HepG2 (cell line): ENCODE measurements at regions not wholly inside any gene's neighbourhood (a gene's known extent, or its start where the extent isn't known, plus 50 kb on each side); places are given as distances from the start of the nearest gene placed in this dataset.

ENCODE experiments used
- ATAC-seq: fragments of 200-7000 bp; cut with Tn5 transposase; 3 replicates; pipeline ENCODE4 v1.9.1; 2020; ENCODE audit warnings: mild to moderate bottlenecking, moderate library complexity
- BruUV-seq: library from RNA; stranded (reverse); fragments of 400-500 nt; replicated peaks from 2 replicates; lab custom pipeline; 2021; lab: Mats Ljungman, UMichigan
- CTCF ChIA-PET: fragments of 300-600 bp; formaldehyde crosslinking; extraction: SDS; loops from one replicate; lab custom pipeline; 2021; ENCODE audit warnings: low total read pairs, inconsistent platforms, low intra/inter-chr PET ratio; lab: Yijun Ruan, JAX
- POLR2A ChIA-PET: fragments of 350-600 bp; sonication (Branson Sonifier 250); formaldehyde crosslinking; loops from one replicate; lab custom pipeline; 2020; ENCODE audit warnings: antibody characterized with exemption, inconsistent platforms; lab: Yijun Ruan, JAX
- DNase-seq: peaks from one replicate; pipeline ENCODE4 v3.0.0-alpha.2; 2015; ENCODE audit warnings: low spot score
- FAIRE-seq: peaks from 3 replicates; lab custom pipeline; 2011; peaks lifted over from hg19 to GRCh38; lab: Jason Lieb, UNC
- H2AFZ ChIP-seq: one replicate; pipeline ENCODE4 v1.6.1; 2011; ENCODE audit warnings: low read length, inconsistent platforms
- H3K27ac ChIP-seq: fragments of 300-600 bp; 3 replicates; pipeline ENCODE4 v1.8.0; 2011; ENCODE audit warnings: mixed run types, mild to moderate bottlenecking, mixed read lengths, low read length, inconsistent platforms; ENCODE audit not compliant: insufficient read depth; ENCODE audit errors: extremely low read length
- H3K27me3 ChIP-seq, 2 experiments: fragments of 200-600 bp in 1 of 2; 2 replicates in 1 of 2; 3 replicates in 1 of 2; pipeline versions ENCODE4 v1.6.0 to v1.8.0; 2011; ENCODE audit warnings: low read length in 2 of 2, mild to moderate bottlenecking in 2 of 2, moderate library complexity in 2 of 2, inconsistent platforms in 1 of 2; ENCODE audit not compliant: insufficient read depth in 2 of 2, control insufficient read depth in 1 of 2
- H3K36me3 ChIP-seq, 2 experiments: fragments of 200-600 bp in 1 of 2; replicated peaks in 1 of 2; 2 replicates in 1 of 2; 3 replicates in 1 of 2; pipeline versions ENCODE4 v1.5.1 to v1.8.0; 2011; ENCODE audit warnings: low read length in 2 of 2, inconsistent platforms in 1 of 2; ENCODE audit not compliant: insufficient read depth in 2 of 2, control insufficient read depth in 1 of 2
- H3K4me1 ChIP-seq: 2 replicates; pipeline ENCODE4 v1.5.1; 2012; ENCODE audit warnings: low read length, inconsistent platforms; ENCODE audit not compliant: insufficient read depth
- H3K4me2 ChIP-seq: 2 replicates; pipeline ENCODE4 v1.6.0; 2011; ENCODE audit warnings: low read depth, low read length, inconsistent platforms
- H3K4me3 ChIP-seq, 3 experiments: fragments of 200-600 bp in 1 of 3; sonication (generic), shearing (Covaris generic) in 1 of 3; replicated peaks in 1 of 3; 2 replicates each; pipeline ENCODE4 v1.5.1; 2011 to 2016; ENCODE audit warnings: low read length in 3 of 3, inconsistent platforms in 2 of 3, low read depth in 2 of 3, mild to moderate bottlenecking in 2 of 3, control low read depth in 1 of 3, mixed read lengths in 1 of 3; ENCODE audit not compliant: insufficient read depth in 1 of 3
- H3K79me2 ChIP-seq: one replicate; pipeline ENCODE4 v1.6.1; 2011; ENCODE audit warnings: low read length, inconsistent platforms; ENCODE audit not compliant: insufficient read depth
- H3K9ac ChIP-seq: 2 replicates; pipeline ENCODE4 v1.6.0; 2011; ENCODE audit warnings: mild to moderate bottlenecking, low read depth, low read length, inconsistent platforms; ENCODE audit not compliant: insufficient read depth
- H3K9me3 ChIP-seq: 2 replicates; pipeline ENCODE4 v1.5.1; 2012; ENCODE audit warnings: mild to moderate bottlenecking, low read length
- H4K20me1 ChIP-seq: 2 replicates; pipeline ENCODE4 v1.6.0; 2011; ENCODE audit warnings: inconsistent platforms, mild to moderate bottlenecking, low read length, moderate library complexity; ENCODE audit not compliant: insufficient read depth
- ARID3A ChIP-seq: IDR thresholded peaks from 2 replicates; pipeline ENCODE4 v1.6.1; 2012; ENCODE audit warnings: low read depth, low read length, improper control_type of control experiment
- CREBL2 ChIP-seq: sonication (generic); formaldehyde crosslinking; IDR thresholded peaks from 2 replicates; pipeline ENCODE4 v1.8.1; 2023; ENCODE audit warnings: missing genetic modification reagents, mild to moderate bottlenecking, borderline replicate concordance
- MAFK ChIP-seq, 2 experiments: IDR thresholded peaks in 1 of 2; conservative IDR thresholded peaks in 1 of 2; 2 replicates each; pipeline ENCODE4 v1.6.1; 2011; ENCODE audit warnings: improper control_type of control experiment in 2 of 2, low read length in 2 of 2
- ZBTB46 ChIP-seq: sonication (generic); formaldehyde crosslinking; IDR thresholded peaks from 2 replicates; pipeline ENCODE4 v1.4.0; 2020; ENCODE audit warnings: mild to moderate bottlenecking, missing genetic modification reagents, borderline replicate concordance
- WGBS: methylation state at CpG from one replicate; pipeline ENCODE4 v1.1.6; 2017; ENCODE audit warnings: low lambda C conversion rate; 5-methylcytosine and 5-hydroxymethylcytosine counted together
- in situ Hi-C: cut with HindIII; loops from 2 replicates; pipeline ENCODE4 v1.10.0; 2017; ENCODE audit warnings: low pct_unique_long_range_greater_than_20kb; ENCODE audit not compliant: extremely low pct_ligation_motif_present
- intact Hi-C: fragments of 100-400 bp; cut with micrococcal nuclease; formaldehyde crosslinking; loops from one replicate; pipeline ENCODE4 v1.10.0; 2022; ENCODE audit not compliant: unreplicated experiment

- POLR2A ChIA-PET = no interaction called here
- intact Hi-C loops = no loop called here
- no peak for ATAC-seq
These were observed 131.0 kb upstream of the CXCR4 start for GRCh38 chr2:136248907-136249306.

More at GRCh38 chr2:136248907-136249306, 131.0 kb upstream of the CXCR4 start:
- Histone ChIP-seq H3K27ac (no peak overlapping the region), H3K9ac (no peak overlapping the region), H3K27me3 (no peaks in the 10 kb centered on the region), H3K79me2 (no peaks in the 10 kb centered on the region), H4K20me1 (no peaks in the 10 kb centered on the region), H2AFZ (no peak overlapping the region), H3K4me1 (peaks cover 11% of the 10 kb centered on the region), H3K4me2 (no peak overlapping the region), H3K36me3 (no peaks in the 10 kb centered on the region), H3K4me3 (no peak overlapping the region), H3K9me3 (no peaks in the 10 kb centered on the region)
- FAIRE-seq = no peak
- in situ Hi-C loops = no loop called here
- TF ChIP-seq ARID3A (no peak), ZBTB46 (CRISPR knock-in tag) (no peak), CREBL2 (CRISPR knock-in tag) (no peak), MAFK (conservative IDR thresholded peaks at IDR 0.05 in 1 of 2, IDR thresholded peaks at IDR 0.05 in 1 of 2; ENCODE audit: low read length in 2 of 2) (peak; percentile 32 to 60; a peak in 3 of 4 replicates)
- no TSS peak for BruUV-seq
- DNase-seq = no peak
- CTCF ChIA-PET = no interaction called here
- 0% methylated on average over 2 of the region's 2 CpGs for WGBS
